ENCODE measurements at regions not wholly inside any gene's neighbourhood (a gene's known extent, or its start where the extent isn't known, plus 50 kb on each side); places are given as distances from the start of the nearest gene placed in this dataset.
A peak's percentile ranks its signal among the peaks of the same experiment; 100 is the strongest.

- Mint-ChIP-seq H3K4me1 (ENCODE audit: low read depth, unreplicated experiment) (peaks cover 27% of the 10 kb centered on the region), H3K27ac (ENCODE audit: unreplicated experiment) (peak overlapping the region; percentile 43), H3K27me3 (ENCODE audit: low read depth, unreplicated experiment) (no peaks in the 10 kb centered on the region), H3K9me3 (ENCODE audit: unreplicated experiment) (no peaks in the 10 kb centered on the region), H3K4me3 (ENCODE audit: unreplicated experiment) (no peak overlapping the region), H3K36me3 (ENCODE audit: low read depth, unreplicated experiment) (no peaks in the 10 kb centered on the region)
- Histone ChIP-seq H3K4me1 (ENCODE audit: insufficient read depth, low read length) (peaks cover 10% of the 10 kb centered on the region), H2AFZ (ENCODE audit: low read depth, low read length) (no peak overlapping the region), H3K4me2 (ENCODE audit: low read length) (peak overlapping the region; percentile 40), H3K27me3 (ENCODE audit: insufficient read depth, low read length) (no peaks in the 10 kb centered on the region), H3K79me2 (ENCODE audit: insufficient read depth, low read length) (no peaks in the 10 kb centered on the region), H4K20me1 (ENCODE audit: insufficient read depth, low read length) (no peaks in the 10 kb centered on the region), H3K4me3 (ENCODE audit: insufficient read depth, low read depth, low read length) (no peak overlapping the region), H3K9me3 (ENCODE audit: insufficient read depth, low read depth, low read length) (no peaks in the 10 kb centered on the region), H3K36me3 (ENCODE audit: insufficient read depth, low read length) (no peaks in the 10 kb centered on the region), H3K27ac (ENCODE audit: low read depth, low read length) (no peak overlapping the region), H3K9ac (ENCODE audit: low read length) (no peak overlapping the region)
- TF ChIP-seq CTCF (IDR thresholded peaks at IDR 0.05; ENCODE audit: insufficient read depth, low read depth, low read length) (no peak), EZH2 (IDR thresholded peaks at IDR 0.05; ENCODE audit: insufficient read depth, low read length) (no peak)
- FAIRE-seq, result no peak
- DNase-seq (ENCODE audit: low read depth), result peak; percentile 53
These were observed 1292.2 kb upstream of the ZEB2 start for GRCh38 chr2:145812165-145812554.

GRCh38 chr2:145811276-145812164 lies 1291.6 kb upstream of the ZEB2 start:
- H2AFZ ChIP-seq (ENCODE audit: low read depth, low read length), result peak overlapping the region; percentile 2
- Mint-ChIP-seq H3K27me3 (ENCODE audit: low read depth, unreplicated experiment) (no peaks in the 10 kb centered on the region), H3K27ac (ENCODE audit: unreplicated experiment) (no peak overlapping the region), H3K4me1 (ENCODE audit: low read depth, unreplicated experiment) (peaks cover 27% of the 10 kb centered on the region), H3K9me3 (ENCODE audit: unreplicated experiment) (no peaks in the 10 kb centered on the region), H3K4me3 (ENCODE audit: unreplicated experiment) (no peak overlapping the region), H3K36me3 (ENCODE audit: low read depth, unreplicated experiment) (no peaks in the 10 kb centered on the region)
- no peak for TF ChIP-seq EZH2 (IDR thresholded peaks at IDR 0.05; ENCODE audit: insufficient read depth, low read length)
- TF ChIP-seq CTCF (IDR thresholded peaks at IDR 0.05; ENCODE audit: insufficient read depth, low read depth, low read length), result no peak
- H4K20me1 ChIP-seq (ENCODE audit: insufficient read depth, low read length), result no peaks in the 10 kb centered on the region
- DNase-seq (ENCODE audit: low read depth), result peak; percentile 38
- H3K9ac ChIP-seq (ENCODE audit: low read length), result no peak overlapping the region
- H3K4me1 ChIP-seq (ENCODE audit: insufficient read depth, low read length), result peaks cover 10% of the 10 kb centered on the region
- no peaks in the 10 kb centered on the region for H3K9me3 ChIP-seq (ENCODE audit: insufficient read depth, low read depth, low read length)
- H3K4me2 ChIP-seq (ENCODE audit: low read length), result peak overlapping the region; percentile 40
- no peak overlapping the region for H3K4me3 ChIP-seq (ENCODE audit: insufficient read depth, low read depth, low read length)
- H3K79me2 ChIP-seq (ENCODE audit: insufficient read depth, low read length), result no peaks in the 10 kb centered on the region
- no peaks in the 10 kb centered on the region for H3K36me3 ChIP-seq (ENCODE audit: insufficient read depth, low read length)
- H3K27me3 ChIP-seq (ENCODE audit: insufficient read depth, low read length), result no peaks in the 10 kb centered on the region
- H3K27ac ChIP-seq (ENCODE audit: low read depth, low read length), result no peak overlapping the region
- no peak for FAIRE-seq

GRCh38 chr2:145807968-145808367 lies 1288.0 kb upstream of the ZEB2 start:
- H3K4me3 ChIP-seq (ENCODE audit: insufficient read depth, low read depth, low read length), result no peak overlapping the region
- no peak overlapping the region for H2AFZ ChIP-seq (ENCODE audit: low read depth, low read length)
- H3K4me1 Mint-ChIP-seq (ENCODE audit: low read depth, unreplicated experiment), result peaks cover 15% of the 10 kb centered on the region
- no peaks in the 10 kb centered on the region for H4K20me1 ChIP-seq (ENCODE audit: insufficient read depth, low read length)
- H3K9me3 Mint-ChIP-seq (ENCODE audit: unreplicated experiment), result no peaks in the 10 kb centered on the region
- FAIRE-seq, result no peak
- TF ChIP-seq EZH2 (IDR thresholded peaks at IDR 0.05; ENCODE audit: insufficient read depth, low read length) (no peak), CTCF (IDR thresholded peaks at IDR 0.05; ENCODE audit: insufficient read depth, low read depth, low read length) (no peak)
- H3K36me3 ChIP-seq (ENCODE audit: insufficient read depth, low read length), result no peaks in the 10 kb centered on the region
- H3K27me3 ChIP-seq (ENCODE audit: insufficient read depth, low read length), result no peaks in the 10 kb centered on the region
- no peak overlapping the region for H3K27ac ChIP-seq (ENCODE audit: low read depth, low read length)
- no peaks in the 10 kb centered on the region for H3K79me2 ChIP-seq (ENCODE audit: insufficient read depth, low read length)
- no peak overlapping the region for H3K27ac Mint-ChIP-seq (ENCODE audit: unreplicated experiment)
- no peaks in the 10 kb centered on the region for H3K36me3 Mint-ChIP-seq (ENCODE audit: low read depth, unreplicated experiment)
- H3K4me2 ChIP-seq (ENCODE audit: low read length), result no peak overlapping the region
- H3K27me3 Mint-ChIP-seq (ENCODE audit: low read depth, unreplicated experiment), result no peaks in the 10 kb centered on the region
- H3K4me3 Mint-ChIP-seq (ENCODE audit: unreplicated experiment), result no peak overlapping the region
- H3K9ac ChIP-seq (ENCODE audit: low read length), result no peak overlapping the region
- peaks cover 10% of the 10 kb centered on the region for H3K4me1 ChIP-seq (ENCODE audit: insufficient read depth, low read length)
- peak; percentile 18 for DNase-seq (ENCODE audit: low read depth)
- H3K9me3 ChIP-seq (ENCODE audit: insufficient read depth, low read depth, low read length), result no peaks in the 10 kb centered on the region

Data from astrocyte (in vitro differentiated cells and primary cell).